DOHH2 (cell line): ENCODE measurements at regions not wholly inside any gene's neighbourhood (a gene's known extent, or its start where the extent isn't known, plus 50 kb on each side); places are given as distances from the start of the nearest gene placed in this dataset.

ENCODE experiments used
- H3F3A ChIP-seq: fragments of 200-600 bp; sonication (generic), shearing (Covaris generic); 2 replicates; pipeline ENCODE4 v1.6.0; 2016; ENCODE audit warnings: antibody characterized with exemption, mild to moderate bottlenecking; ENCODE audit not compliant: control insufficient read depth, insufficient read depth
- H3K27ac ChIP-seq: fragments of 200-600 bp; sonication (generic); 2 replicates; pipeline ENCODE4 v1.5.1; 2014; ENCODE audit warnings: low read depth, mild to moderate bottlenecking, low read length, moderate library complexity
- H3K27me3 ChIP-seq: fragments of 200-600 bp; sonication (generic); 2 replicates; pipeline ENCODE4 v1.6.1; 2014; ENCODE audit warnings: mild to moderate bottlenecking, low read length, mixed read lengths; ENCODE audit not compliant: control insufficient read depth
- H3K36me3 ChIP-seq: fragments of 200-600 bp; sonication (generic); 2 replicates; pipeline ENCODE4 v1.6.1; 2014; ENCODE audit warnings: mild to moderate bottlenecking, low read length, moderate library complexity, mixed read lengths; ENCODE audit not compliant: control insufficient read depth
- H3K4me1 ChIP-seq: fragments of 200-600 bp; sonication (generic); 2 replicates; pipeline ENCODE4 v1.6.1; 2014; ENCODE audit warnings: mild to moderate bottlenecking, low read length, mixed read lengths; ENCODE audit not compliant: control insufficient read depth
- H3K4me2 ChIP-seq: fragments of 200-600 bp; sonication (generic); 2 replicates; pipeline ENCODE4 v1.6.0; 2014; ENCODE audit warnings: mild to moderate bottlenecking, low read length, moderate library complexity
- H3K4me3 ChIP-seq: fragments of 200-600 bp; sonication (generic); 2 replicates; pipeline ENCODE4 v1.5.1; 2014; ENCODE audit warnings: mild to moderate bottlenecking, low read length, mixed read lengths
- H3K79me2 ChIP-seq: fragments of 200-600 bp; sonication (generic); 2 replicates; pipeline ENCODE4 v1.6.1; 2014; ENCODE audit warnings: mild to moderate bottlenecking, low read length, mixed read lengths; ENCODE audit not compliant: control insufficient read depth
- H3K9me2 ChIP-seq: fragments of 200-600 bp; sonication (generic); replicated peaks from 2 replicates; pipeline ENCODE4 v1.6.1; 2014; ENCODE audit warnings: mild to moderate bottlenecking, low read length, mixed read lengths; ENCODE audit not compliant: control insufficient read depth
- H3K9me3 ChIP-seq: fragments of 200-600 bp; sonication (generic); 2 replicates; pipeline ENCODE4 v1.6.1; 2014; ENCODE audit warnings: antibody characterized with exemption, low read length, mixed read lengths; ENCODE audit not compliant: control insufficient read depth, insufficient read depth
- H4K20me1 ChIP-seq: fragments of 200-600 bp; sonication (generic); 2 replicates; pipeline ENCODE4 v1.6.0; 2014; ENCODE audit warnings: low read depth, mild to moderate bottlenecking, antibody characterized with exemption, low read length, moderate library complexity; ENCODE audit not compliant: control insufficient read depth, insufficient read depth
- CTCF ChIP-seq: fragments of 200-600 bp; sonication (generic); IDR thresholded peaks from one replicate; pipeline ENCODE4 v1.5.1; 2014; ENCODE audit warnings: antibody characterized with exemption, mild to moderate bottlenecking, low read depth, low read length; ENCODE audit not compliant: poor library complexity, severe bottlenecking
- EZH2phosphoT487 ChIP-seq: fragments of 200-600 bp; sonication (generic); IDR thresholded peaks from 2 replicates; pipeline ENCODE4 v1.6.1; 2017; ENCODE audit warnings: borderline replicate concordance, mild to moderate bottlenecking, antibody characterized with exemption, low read length, moderate library complexity, mixed read lengths

GRCh38 chr18:73664896-73665295 lies 482.7 kb downstream of the FBXO15 start:
- no peak overlapping the region for H3K27ac ChIP-seq
- no peak overlapping the region for H3K4me2 ChIP-seq
- H3K36me3 ChIP-seq, result no peaks in the 10 kb centered on the region
- H3K4me3 ChIP-seq, result no peak overlapping the region
- H3F3A ChIP-seq, result no peaks in the 10 kb centered on the region
- H3K4me1 ChIP-seq, result no peaks in the 10 kb centered on the region
- no peaks in the 10 kb centered on the region for H3K9me2 ChIP-seq
- H3K27me3 ChIP-seq, result no peaks in the 10 kb centered on the region
- H4K20me1 ChIP-seq, result no peaks in the 10 kb centered on the region
- H3K9me3 ChIP-seq, result no peaks in the 10 kb centered on the region
- no peaks in the 10 kb centered on the region for H3K79me2 ChIP-seq
- TF ChIP-seq CTCF (no peak), EZH2phosphoT487 (no peak)

GRCh38 chr18:73663581-73663980 lies 484.1 kb downstream of the FBXO15 start:
- Histone ChIP-seq H3K4me3 (no peak overlapping the region), H3K27ac (no peak overlapping the region), H4K20me1 (no peaks in the 10 kb centered on the region), H3F3A (no peaks in the 10 kb centered on the region), H3K4me2 (no peak overlapping the region), H3K9me2 (no peaks in the 10 kb centered on the region), H3K36me3 (no peaks in the 10 kb centered on the region), H3K4me1 (no peaks in the 10 kb centered on the region), H3K79me2 (no peaks in the 10 kb centered on the region), H3K27me3 (no peaks in the 10 kb centered on the region), H3K9me3 (no peaks in the 10 kb centered on the region)
- no peak for TF ChIP-seq EZH2phosphoT487
- TF ChIP-seq CTCF, result no peak

- H3K4me3 ChIP-seq, result no peak overlapping the region
- no peaks in the 10 kb centered on the region for H3K79me2 ChIP-seq
- H3K27ac ChIP-seq, result no peak overlapping the region
- no peaks in the 10 kb centered on the region for H3K4me1 ChIP-seq
- TF ChIP-seq EZH2phosphoT487 (no peak), CTCF (no peak)
- H4K20me1 ChIP-seq, result no peaks in the 10 kb centered on the region
- H3K27me3 ChIP-seq, result no peaks in the 10 kb centered on the region
- no peaks in the 10 kb centered on the region for H3F3A ChIP-seq
- no peaks in the 10 kb centered on the region for H3K9me2 ChIP-seq
- H3K9me3 ChIP-seq, result no peaks in the 10 kb centered on the region
- H3K36me3 ChIP-seq, result no peaks in the 10 kb centered on the region
- H3K4me2 ChIP-seq, result no peak overlapping the region
Observed at GRCh38 chr18:73662421-73662820, 485.2 kb downstream of the FBXO15 start.
